ENCODE measurements at regions not wholly inside any gene's neighbourhood (a gene's known extent, or its start where the extent isn't known, plus 50 kb on each side); places are given as distances from the start of the nearest gene placed in this dataset.
A peak's percentile ranks its signal among the peaks of the same experiment; 100 is the strongest.

- DNase-seq (ENCODE audit: low spot score): peak; percentile 60
- Histone ChIP-seq H3K27me3 (replicated peaks; ENCODE audit: insufficient read depth) (no peaks in the 10 kb centered on the region), H3K4me1 (replicated peaks) (no peaks in the 10 kb centered on the region), H3K27ac (peak overlapping the region in 1 of 2 donors; percentile 4), H3K4me3 (no peak overlapping the region), H3K9me3 (no peaks in the 10 kb centered on the region), H3K36me3 (no peaks in the 10 kb centered on the region)
- 62% methylated on average over 21 of the region's 21 CpGs for WGBS
- TF ChIP-seq POLR2AphosphoS5 (IDR thresholded peaks at IDR 0.05): no peak
- TF ChIP-seq, protein P1, sequence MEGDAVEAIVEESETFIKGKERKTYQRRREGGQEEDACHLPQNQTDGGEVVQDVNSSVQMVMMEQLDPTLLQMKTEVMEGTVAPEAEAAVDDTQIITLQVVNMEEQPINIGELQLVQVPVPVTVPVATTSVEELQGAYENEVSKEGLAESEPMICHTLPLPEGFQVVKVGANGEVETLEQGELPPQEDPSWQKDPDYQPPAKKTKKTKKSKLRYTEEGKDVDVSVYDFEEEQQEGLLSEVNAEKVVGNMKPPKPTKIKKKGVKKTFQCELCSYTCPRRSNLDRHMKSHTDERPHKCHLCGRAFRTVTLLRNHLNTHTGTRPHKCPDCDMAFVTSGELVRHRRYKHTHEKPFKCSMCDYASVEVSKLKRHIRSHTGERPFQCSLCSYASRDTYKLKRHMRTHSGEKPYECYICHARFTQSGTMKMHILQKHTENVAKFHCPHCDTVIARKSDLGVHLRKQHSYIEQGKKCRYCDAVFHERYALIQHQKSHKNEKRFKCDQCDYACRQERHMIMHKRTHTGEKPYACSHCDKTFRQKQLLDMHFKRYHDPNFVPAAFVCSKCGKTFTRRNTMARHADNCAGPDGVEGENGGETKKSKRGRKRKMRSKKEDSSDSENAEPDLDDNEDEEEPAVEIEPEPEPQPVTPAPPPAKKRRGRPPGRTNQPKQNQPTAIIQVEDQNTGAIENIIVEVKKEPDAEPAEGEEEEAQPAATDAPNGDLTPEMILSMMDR (IDR thresholded peaks at IDR 0.05): no peak
- TF ChIP-seq POLR2A (IDR thresholded peaks at IDR 0.05): no peak
- intact Hi-C loops (cut with DNase I): no loop called here
Measured at GRCh38 chr7:155951554-155952158, 139.4 kb upstream of the SHH start.

- TF ChIP-seq, protein P1 (IDR thresholded peaks at IDR 0.05): no peak
- no peak for TF ChIP-seq POLR2A (IDR thresholded peaks at IDR 0.05)
- no peak for TF ChIP-seq POLR2AphosphoS5 (IDR thresholded peaks at IDR 0.05)
- DNase-seq (ENCODE audit: low spot score): no peak
- intact Hi-C loops (cut with DNase I): no loop called here
- no peak overlapping the region for H3K27ac ChIP-seq
- no peaks in the 10 kb centered on the region for H3K9me3 ChIP-seq
- H3K27me3 ChIP-seq (replicated peaks; ENCODE audit: insufficient read depth): no peaks in the 10 kb centered on the region
- 82% methylated on average over 14 of the region's 14 CpGs for WGBS
- no peaks in the 10 kb centered on the region for H3K4me1 ChIP-seq (replicated peaks)
- no peak overlapping the region for H3K4me3 ChIP-seq
- no peaks in the 10 kb centered on the region for H3K36me3 ChIP-seq
Measured at GRCh38 chr7:155950898-155951553, 138.8 kb upstream of the SHH start.

DNA sequence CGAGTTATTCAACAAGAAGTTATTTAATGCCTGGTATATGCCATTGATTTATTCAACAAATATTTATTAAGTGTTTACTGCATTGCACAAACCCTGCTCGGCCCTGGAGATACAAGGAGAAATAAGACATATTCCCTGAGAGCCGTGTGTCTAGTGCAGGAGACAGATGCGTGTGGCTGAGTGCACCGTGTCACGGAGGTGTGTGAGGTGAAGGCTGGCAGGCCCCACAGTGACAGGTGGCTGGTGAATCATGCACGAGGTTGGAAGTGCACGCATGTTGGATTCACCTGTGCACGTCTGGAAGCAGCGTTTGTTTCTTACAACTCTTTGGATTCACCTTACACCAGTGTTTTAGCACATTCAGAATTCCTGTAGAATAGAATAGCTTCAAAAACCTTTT lies 136.6 kb upstream of the SHH start:
- WGBS: 92% methylated on average over 10 of the region's 10 CpGs
- no peaks in the 10 kb centered on the region for H3K27me3 ChIP-seq (replicated peaks; ENCODE audit: insufficient read depth)
- H3K36me3 ChIP-seq: no peaks in the 10 kb centered on the region
- DNase-seq (ENCODE audit: low spot score): no peak
- no peak overlapping the region for H3K27ac ChIP-seq
- H3K4me3 ChIP-seq: no peak overlapping the region
- intact Hi-C loops (cut with DNase I): no loop called here
- no peaks in the 10 kb centered on the region for H3K9me3 ChIP-seq
- TF ChIP-seq POLR2AphosphoS5 (IDR thresholded peaks at IDR 0.05) (no peak), POLR2A (IDR thresholded peaks at IDR 0.05) (no peak)
- TF ChIP-seq, protein P1 (IDR thresholded peaks at IDR 0.05): no peak
- H3K4me1 ChIP-seq (replicated peaks): no peaks in the 10 kb centered on the region

DNA sequence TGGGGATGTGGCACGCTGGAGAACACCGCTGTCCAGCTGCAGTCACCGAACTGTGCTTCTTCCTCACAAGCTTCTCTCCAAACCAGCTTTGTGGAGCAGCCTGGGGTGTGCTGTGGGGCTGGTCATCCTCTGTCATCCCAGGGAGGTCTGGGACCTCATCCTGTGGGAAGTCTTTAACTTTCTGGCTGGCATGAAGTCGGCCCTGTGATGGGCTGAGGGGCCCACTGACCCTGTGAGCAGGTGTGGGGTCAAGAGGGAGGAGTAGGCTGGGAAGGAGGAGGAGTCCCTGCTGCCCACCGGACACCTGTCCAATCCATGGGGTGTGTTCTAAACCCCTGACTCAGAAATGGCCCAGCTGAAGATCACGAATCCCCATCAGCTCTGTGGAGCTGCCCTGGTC lies 136.2 kb upstream of the SHH start:
- WGBS: 84% methylated on average over 6 of the region's 6 CpGs
- Histone ChIP-seq H3K9me3 (no peaks in the 10 kb centered on the region), H3K36me3 (no peaks in the 10 kb centered on the region), H3K27me3 (replicated peaks; ENCODE audit: insufficient read depth) (no peaks in the 10 kb centered on the region), H3K4me1 (replicated peaks) (no peaks in the 10 kb centered on the region), H3K27ac (no peak overlapping the region), H3K4me3 (no peak overlapping the region)
- intact Hi-C loops (cut with DNase I): no loop called here
- TF ChIP-seq, protein P1 (IDR thresholded peaks at IDR 0.05): no peak
- TF ChIP-seq POLR2AphosphoS5 (IDR thresholded peaks at IDR 0.05): no peak
- TF ChIP-seq POLR2A (IDR thresholded peaks at IDR 0.05): no peak
- DNase-seq (ENCODE audit: low spot score): no peak

DNA sequence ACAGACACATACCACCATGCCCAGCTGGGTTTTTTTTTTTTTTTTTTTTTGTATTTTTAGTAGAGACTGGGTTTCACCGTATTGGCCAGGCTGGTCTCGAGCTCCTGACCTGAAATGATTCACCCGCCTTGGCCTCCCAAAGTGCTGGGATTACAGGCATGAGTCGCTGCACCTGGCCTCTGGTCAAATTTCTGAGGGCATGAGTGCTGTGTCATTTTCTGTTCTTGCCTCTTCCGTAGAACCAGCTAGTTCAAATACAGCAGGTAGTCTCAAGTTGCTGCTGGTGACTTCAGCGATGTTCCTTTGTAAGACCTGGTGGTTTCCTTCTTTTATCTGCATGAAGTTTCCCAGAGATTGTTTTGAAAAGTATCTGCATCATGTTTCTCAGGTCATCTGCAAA lies 134.8 kb upstream of the SHH start:
- DNase-seq (ENCODE audit: low spot score): no peak
- no peak overlapping the region for H3K27ac ChIP-seq
- intact Hi-C loops (cut with DNase I): no loop called here
- H3K4me3 ChIP-seq: no peak overlapping the region
- WGBS: 83% methylated on average over 6 of the region's 6 CpGs
- H3K27me3 ChIP-seq (replicated peaks; ENCODE audit: insufficient read depth): no peaks in the 10 kb centered on the region
- H3K9me3 ChIP-seq: no peaks in the 10 kb centered on the region
- no peaks in the 10 kb centered on the region for H3K36me3 ChIP-seq
- no peaks in the 10 kb centered on the region for H3K4me1 ChIP-seq (replicated peaks)
- TF ChIP-seq POLR2AphosphoS5 (IDR thresholded peaks at IDR 0.05) (no peak), POLR2A (IDR thresholded peaks at IDR 0.05) (no peak)
- TF ChIP-seq, protein P1 (IDR thresholded peaks at IDR 0.05): no peak
